Upper lobe of left lung (tissue), 4 donors: ENCODE measurements at regions not wholly inside any gene's neighbourhood (a gene's known extent, or its start where the extent isn't known, plus 50 kb on each side); places are given as distances from the start of the nearest gene placed in this dataset.

Experiments used
- POLR2AphosphoS5 ChIP-seq, 2 donors: sonication (generic); formaldehyde crosslinking; IDR thresholded peaks; one replicate each; pipeline ENCODE4 v1.5.1; 2017; ENCODE audit warnings: antibody characterized with exemption in 2 of 2
- TF ChIP-seq, protein P1 (sequence below), 6 experiments: fragments of 450-650 bp in 4 of 6; fragments of 200-600 bp in 2 of 6; sonication (generic) in 2 of 6; IDR thresholded peaks; one replicate each; pipeline ENCODE4 v1.5.1; 2016 to 2019; ENCODE audit warnings: antibody characterized with exemption in 6 of 6

DNA sequence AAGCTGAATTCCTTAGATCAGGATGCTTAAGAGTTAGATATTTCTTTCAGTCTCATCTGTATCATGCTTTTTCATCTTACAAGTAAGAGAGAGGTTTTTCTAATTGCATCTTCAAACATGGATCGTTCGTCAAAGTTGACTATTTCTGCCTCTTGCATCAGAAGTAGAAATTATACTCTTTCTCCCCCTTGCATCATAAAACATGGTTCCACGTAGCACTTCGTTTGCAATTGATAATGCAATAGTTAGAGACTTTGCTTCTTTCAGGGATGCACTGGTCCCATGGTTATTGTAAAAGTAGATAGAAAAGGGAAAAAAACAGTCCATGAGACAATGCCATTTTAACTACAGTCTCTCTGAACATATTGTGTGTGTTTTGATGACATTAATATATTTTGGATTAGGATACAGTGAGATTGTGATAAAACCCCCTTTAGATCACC, 75.1 kb upstream of the PARD3B start:
- TF ChIP-seq, protein P1, sequence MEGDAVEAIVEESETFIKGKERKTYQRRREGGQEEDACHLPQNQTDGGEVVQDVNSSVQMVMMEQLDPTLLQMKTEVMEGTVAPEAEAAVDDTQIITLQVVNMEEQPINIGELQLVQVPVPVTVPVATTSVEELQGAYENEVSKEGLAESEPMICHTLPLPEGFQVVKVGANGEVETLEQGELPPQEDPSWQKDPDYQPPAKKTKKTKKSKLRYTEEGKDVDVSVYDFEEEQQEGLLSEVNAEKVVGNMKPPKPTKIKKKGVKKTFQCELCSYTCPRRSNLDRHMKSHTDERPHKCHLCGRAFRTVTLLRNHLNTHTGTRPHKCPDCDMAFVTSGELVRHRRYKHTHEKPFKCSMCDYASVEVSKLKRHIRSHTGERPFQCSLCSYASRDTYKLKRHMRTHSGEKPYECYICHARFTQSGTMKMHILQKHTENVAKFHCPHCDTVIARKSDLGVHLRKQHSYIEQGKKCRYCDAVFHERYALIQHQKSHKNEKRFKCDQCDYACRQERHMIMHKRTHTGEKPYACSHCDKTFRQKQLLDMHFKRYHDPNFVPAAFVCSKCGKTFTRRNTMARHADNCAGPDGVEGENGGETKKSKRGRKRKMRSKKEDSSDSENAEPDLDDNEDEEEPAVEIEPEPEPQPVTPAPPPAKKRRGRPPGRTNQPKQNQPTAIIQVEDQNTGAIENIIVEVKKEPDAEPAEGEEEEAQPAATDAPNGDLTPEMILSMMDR (IDR thresholded peaks at IDR 0.05) = no peak
- no peak for TF ChIP-seq POLR2AphosphoS5 (IDR thresholded peaks at IDR 0.05)
